ENCODE measurements at regions not wholly inside any gene's neighbourhood (a gene's known extent, or its start where the extent isn't known, plus 50 kb on each side); places are given as distances from the start of the nearest gene placed in this dataset.
"Not testable (repeated sequence)": the region's sequence is repeated elsewhere in the genome, so short reads cannot be mapped to it uniquely, and the experiment has no call there.

GRCh38 chr4:186837463-186837862 lies 113.8 kb upstream of the FAT1 start:
- H2BK12ac ChIP-seq (ENCODE audit: low read depth, low read length); H3K23me2 ChIP-seq (ENCODE audit: low read depth, low read length); H3K4me3 ChIP-seq (ENCODE audit: extremely low read depth in 1 of 4, insufficient read depth in 2 of 4, low read depth in 3 of 4, low read length in 4 of 4); H3K23ac ChIP-seq (ENCODE audit: insufficient read length); H4K91ac ChIP-seq (replicated peaks; ENCODE audit: insufficient read length, low read length); H3K9ac ChIP-seq (replicated peaks in 1 of 4; ENCODE audit: extremely low read depth in 1 of 4, low read depth in 3 of 4, low read length in 3 of 4); H2AFZ ChIP-seq (ENCODE audit: low read length); H3K4me2 ChIP-seq (ENCODE audit: insufficient read depth in 1 of 2, low read depth in 2 of 2, low read length in 2 of 2); H4K8ac ChIP-seq (ENCODE audit: extremely low read depth, insufficient read depth, low read length); FAIRE-seq; H2BK120ac ChIP-seq (replicated peaks; ENCODE audit: low read depth, low read length); POLR2A ChIA-PET (ENCODE audit: partially characterized antibody); H4K5ac ChIP-seq (ENCODE audit: insufficient read length, low read depth, low read length); H3K79me2 ChIP-seq (ENCODE audit: control insufficient read depth in 1 of 2, insufficient read depth in 2 of 2, low read length in 2 of 2); H3K9me3 ChIP-seq (ENCODE audit: insufficient read depth in 2 of 2, low read depth in 1 of 2, low read length in 1 of 2); H3K27me3 ChIP-seq (replicated peaks in 1 of 4; ENCODE audit: control insufficient read depth in 3 of 4, extremely low read depth in 1 of 4, insufficient read depth in 3 of 4, low read length in 3 of 4); H3K36me3 ChIP-seq (ENCODE audit: control insufficient read depth in 2 of 4, insufficient read depth in 4 of 4, low read length in 3 of 4); H2BK15ac ChIP-seq (ENCODE audit: low read length); H4K20me1 ChIP-seq (replicated peaks in 1 of 2; ENCODE audit: control insufficient read depth in 1 of 2, insufficient read depth in 2 of 2, low read length in 2 of 2); DNase-seq (ENCODE audit: low read depth in 1 of 2, low spot score in 2 of 2); H2BK20ac ChIP-seq (ENCODE audit: low read length); H2BK5ac ChIP-seq (ENCODE audit: low read depth, low read length); H3K4ac ChIP-seq (replicated peaks; ENCODE audit: insufficient read length, low read depth, low read length); H2AK5ac ChIP-seq (ENCODE audit: low read depth, low read length); H3K14ac ChIP-seq (ENCODE audit: insufficient read length); CTCF ChIA-PET (ENCODE audit: partially characterized antibody); H3K79me1 ChIP-seq (ENCODE audit: low read depth, low read length); H3K56ac ChIP-seq (replicated peaks; ENCODE audit: insufficient read length, low read depth, low read length); H3K18ac ChIP-seq (ENCODE audit: extremely low read depth, low read length); H3K4me1 ChIP-seq (replicated peaks in 1 of 4; ENCODE audit: control insufficient read depth in 3 of 4, insufficient read depth in 4 of 4, low read length in 3 of 4); H3K27ac ChIP-seq (ENCODE audit: low read depth, low read length): not testable (repeated sequence)
- 80% methylated on average over 2 of the region's 3 CpGs; no CpG with 5 or more reads in 1 of the 2 experiments for WGBS, 2 experiments (ENCODE audit: extremely low coverage in 1 of 2, insufficient coverage in 1 of 2, insufficient read length in 1 of 2, insufficient replicate concordance in 2 of 2, low coverage in 1 of 2, low lambda C conversion rate in 2 of 2, missing lambda C conversion rate in 1 of 2)

Measured in H1 (cell line).